ENCODE measurements at regions not wholly inside any gene's neighbourhood (a gene's known extent, or its start where the extent isn't known, plus 50 kb on each side); places are given as distances from the start of the nearest gene placed in this dataset.
"Not testable (repeated sequence)": the region's sequence is repeated elsewhere in the genome, so short reads cannot be mapped to it uniquely, and the experiment has no call there.

DNA sequence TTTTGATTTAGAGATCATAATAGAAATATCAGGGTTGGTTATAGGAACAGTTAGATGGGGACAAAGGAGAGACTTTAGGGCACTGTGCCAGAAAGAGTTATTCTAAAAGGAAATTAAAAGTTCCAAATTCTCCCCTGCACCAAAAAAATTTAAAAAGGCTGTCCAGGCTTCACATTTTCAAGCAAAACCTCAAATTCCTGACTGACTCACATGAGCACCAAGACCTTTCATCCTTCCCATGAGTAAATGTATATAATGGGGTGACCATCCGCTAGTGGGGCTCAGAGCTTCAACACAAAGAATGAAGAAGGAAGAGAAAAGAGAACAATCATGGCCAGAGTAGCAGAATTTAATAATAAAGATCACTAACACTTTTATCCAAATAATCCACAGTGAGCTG lies 131.6 kb upstream of the MROH9 start:
- Mint-ChIP-seq H3K36me3 (ENCODE audit: low read depth) (no peaks in the 10 kb centered on the region), H3K27me3 (ENCODE audit: low read depth, poor library complexity) (no peaks in the 10 kb centered on the region), H3K4me1 (no peaks in the 10 kb centered on the region), H3K27ac (no peak overlapping the region), H3K4me3 (no peak overlapping the region), H3K9me3 (no peaks in the 10 kb centered on the region)
- no peak for DNase-seq
- TF ChIP-seq, protein P1, sequence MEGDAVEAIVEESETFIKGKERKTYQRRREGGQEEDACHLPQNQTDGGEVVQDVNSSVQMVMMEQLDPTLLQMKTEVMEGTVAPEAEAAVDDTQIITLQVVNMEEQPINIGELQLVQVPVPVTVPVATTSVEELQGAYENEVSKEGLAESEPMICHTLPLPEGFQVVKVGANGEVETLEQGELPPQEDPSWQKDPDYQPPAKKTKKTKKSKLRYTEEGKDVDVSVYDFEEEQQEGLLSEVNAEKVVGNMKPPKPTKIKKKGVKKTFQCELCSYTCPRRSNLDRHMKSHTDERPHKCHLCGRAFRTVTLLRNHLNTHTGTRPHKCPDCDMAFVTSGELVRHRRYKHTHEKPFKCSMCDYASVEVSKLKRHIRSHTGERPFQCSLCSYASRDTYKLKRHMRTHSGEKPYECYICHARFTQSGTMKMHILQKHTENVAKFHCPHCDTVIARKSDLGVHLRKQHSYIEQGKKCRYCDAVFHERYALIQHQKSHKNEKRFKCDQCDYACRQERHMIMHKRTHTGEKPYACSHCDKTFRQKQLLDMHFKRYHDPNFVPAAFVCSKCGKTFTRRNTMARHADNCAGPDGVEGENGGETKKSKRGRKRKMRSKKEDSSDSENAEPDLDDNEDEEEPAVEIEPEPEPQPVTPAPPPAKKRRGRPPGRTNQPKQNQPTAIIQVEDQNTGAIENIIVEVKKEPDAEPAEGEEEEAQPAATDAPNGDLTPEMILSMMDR (IDR thresholded peaks at IDR 0.05) = no peak

DNA sequence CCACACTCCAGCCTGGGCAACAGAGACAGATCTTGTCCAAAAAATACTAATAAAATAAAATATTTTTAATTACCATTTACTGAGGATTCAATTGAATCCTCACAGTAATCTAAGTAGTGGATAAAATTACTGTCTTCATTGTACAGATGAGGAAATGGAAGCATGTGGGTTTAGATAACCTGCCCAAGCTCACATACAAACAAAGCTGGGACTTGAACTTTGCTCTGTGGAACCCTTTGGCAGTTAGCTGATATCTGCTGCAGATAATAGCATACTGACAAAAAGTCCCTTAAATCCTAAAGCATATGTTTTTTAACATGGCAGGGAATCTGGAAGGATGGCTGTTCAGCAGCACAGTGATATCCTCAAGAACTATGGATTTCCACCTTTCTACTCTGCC lies 130.9 kb upstream of the MROH9 start:
- Mint-ChIP-seq H3K36me3 (ENCODE audit: low read depth) (no peaks in the 10 kb centered on the region), H3K4me1 (no peaks in the 10 kb centered on the region), H3K27me3 (ENCODE audit: low read depth, poor library complexity) (peaks cover 3% of the 10 kb centered on the region), H3K27ac (no peak overlapping the region), H3K9me3 (no peaks in the 10 kb centered on the region), H3K4me3 (no peak overlapping the region)
- TF ChIP-seq, protein P1 (IDR thresholded peaks at IDR 0.05) = no peak
- no peak for DNase-seq

DNA sequence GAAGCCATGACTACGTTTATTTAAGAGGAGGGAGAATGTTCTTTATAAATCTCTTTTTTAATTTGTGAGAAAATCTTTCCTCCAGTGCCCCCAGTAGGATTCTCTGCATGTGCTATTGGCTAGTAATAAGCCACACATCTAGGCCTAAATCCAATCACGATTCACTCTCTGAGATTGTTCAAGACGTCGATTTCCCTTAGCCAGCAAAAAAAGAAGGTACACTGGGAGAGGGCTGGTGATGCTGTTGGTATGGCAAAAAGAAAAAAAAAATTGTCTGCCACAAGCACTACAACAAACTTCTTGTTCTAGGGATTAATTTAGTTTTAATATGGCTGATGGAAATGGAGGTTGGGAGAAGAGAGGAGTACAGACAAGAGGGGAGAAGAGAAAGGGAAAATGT lies 130.5 kb upstream of the MROH9 start:
- H3K36me3 Mint-ChIP-seq (ENCODE audit: low read depth) = no peaks in the 10 kb centered on the region
- DNase-seq = no peak
- no peak overlapping the region for H3K27ac Mint-ChIP-seq
- no peaks in the 10 kb centered on the region for H3K9me3 Mint-ChIP-seq
- H3K4me1 Mint-ChIP-seq = no peaks in the 10 kb centered on the region
- TF ChIP-seq, protein P1 (IDR thresholded peaks at IDR 0.05) = no peak
- H3K27me3 Mint-ChIP-seq (ENCODE audit: low read depth, poor library complexity) = peaks cover 3% of the 10 kb centered on the region
- H3K4me3 Mint-ChIP-seq = no peak overlapping the region

DNA sequence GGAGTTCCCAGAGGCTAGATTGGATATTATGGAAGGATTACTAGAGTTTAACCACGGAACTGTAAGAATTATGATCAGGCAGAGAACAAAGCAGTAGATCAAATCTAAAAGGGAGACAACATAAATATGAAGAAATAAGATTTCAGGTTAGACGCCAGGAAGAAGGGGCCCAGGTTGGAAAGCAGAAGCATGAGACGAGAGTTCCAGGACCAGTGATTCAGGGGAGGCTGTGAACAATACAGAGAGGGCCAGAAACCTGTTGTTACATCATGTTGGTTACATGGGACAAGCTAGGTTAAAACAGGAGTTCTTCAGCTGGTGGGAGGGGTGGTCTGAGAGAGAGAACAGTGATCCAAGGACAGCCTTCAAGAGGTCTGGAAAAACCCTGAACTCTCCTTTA lies 128.4 kb upstream of the MROH9 start:
- DNase-seq = no peak
- Mint-ChIP-seq H3K36me3 (ENCODE audit: low read depth) (no peaks in the 10 kb centered on the region), H3K9me3 (peaks cover 6% of the 10 kb centered on the region), H3K27ac (no peak overlapping the region), H3K4me3 (no peak overlapping the region), H3K27me3 (ENCODE audit: low read depth, poor library complexity) (peaks cover 3% of the 10 kb centered on the region), H3K4me1 (no peaks in the 10 kb centered on the region)
- TF ChIP-seq, protein P1 (IDR thresholded peaks at IDR 0.05) = no peak

DNA sequence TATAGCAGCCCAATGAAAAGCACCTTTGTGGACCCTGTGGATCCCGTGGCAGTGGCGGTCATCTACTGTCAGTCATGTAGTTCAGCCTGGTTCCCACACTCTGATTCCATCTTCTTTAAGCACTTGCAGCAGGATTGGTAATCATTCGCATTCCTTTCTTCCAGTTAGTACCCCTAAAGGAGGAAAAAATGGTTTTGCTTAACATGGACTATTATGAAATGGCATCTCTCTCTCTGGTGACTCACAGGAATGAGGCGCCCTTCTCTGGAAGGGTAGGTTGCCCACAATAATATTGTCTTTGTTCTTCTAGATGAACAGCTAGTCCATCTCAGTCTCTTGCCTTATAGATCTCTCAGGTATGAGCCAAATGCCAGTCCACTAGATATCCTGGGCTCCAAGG lies 127.9 kb upstream of the MROH9 start:
- Mint-ChIP-seq H3K36me3 (ENCODE audit: low read depth) (no peaks in the 10 kb centered on the region), H3K4me1 (no peaks in the 10 kb centered on the region), H3K4me3 (no peak overlapping the region), H3K27ac (no peak overlapping the region), H3K27me3 (ENCODE audit: low read depth, poor library complexity) (peaks cover 3% of the 10 kb centered on the region), H3K9me3 (peaks cover 10% of the 10 kb centered on the region)
- TF ChIP-seq, protein P1 (IDR thresholded peaks at IDR 0.05) = no peak
- no peak for DNase-seq

DNA sequence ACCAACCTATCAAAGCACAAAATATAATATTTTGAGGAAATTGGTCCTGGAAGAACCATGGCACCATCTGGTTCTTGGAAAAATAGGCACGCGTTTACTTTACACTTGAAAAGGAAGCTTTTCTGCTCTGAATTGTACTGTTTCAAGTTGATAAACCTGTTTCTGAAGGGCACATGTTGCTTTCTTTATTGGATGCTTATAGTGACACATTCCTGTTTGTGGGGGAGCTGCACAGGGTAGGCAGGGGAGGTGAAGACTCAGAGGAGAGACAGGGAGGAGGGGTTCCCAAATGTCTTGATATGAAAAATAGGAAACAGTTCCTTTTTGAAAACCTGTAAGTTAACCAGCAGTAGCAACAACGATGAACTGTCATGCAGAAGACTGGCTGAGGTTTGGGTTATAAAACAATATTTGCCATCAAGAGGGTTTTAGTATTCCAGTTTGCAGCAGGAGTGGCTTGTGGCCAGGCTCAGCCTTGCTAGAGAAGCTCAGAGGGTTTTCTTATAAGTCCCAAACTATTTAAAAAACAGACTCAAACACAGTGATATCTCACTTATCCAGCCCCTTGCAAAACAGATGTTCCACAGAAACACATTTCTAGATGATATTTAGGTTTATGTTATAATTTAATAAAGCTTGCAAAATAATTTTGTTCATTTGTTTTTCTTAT lies 127.0 kb upstream of the MROH9 start:
- H3K9me3 Mint-ChIP-seq = peaks cover 11% of the 10 kb centered on the region
- H3K36me3 Mint-ChIP-seq (ENCODE audit: low read depth) = no peaks in the 10 kb centered on the region
- no peaks in the 10 kb centered on the region for H3K4me1 Mint-ChIP-seq
- DNase-seq = no peak
- no peak overlapping the region for H3K4me3 Mint-ChIP-seq
- peaks cover 3% of the 10 kb centered on the region for H3K27me3 Mint-ChIP-seq (ENCODE audit: low read depth, poor library complexity)
- H3K27ac Mint-ChIP-seq = peak overlapping the region; percentile 9
- TF ChIP-seq, protein P1 (IDR thresholded peaks at IDR 0.05) = no peak

DNA sequence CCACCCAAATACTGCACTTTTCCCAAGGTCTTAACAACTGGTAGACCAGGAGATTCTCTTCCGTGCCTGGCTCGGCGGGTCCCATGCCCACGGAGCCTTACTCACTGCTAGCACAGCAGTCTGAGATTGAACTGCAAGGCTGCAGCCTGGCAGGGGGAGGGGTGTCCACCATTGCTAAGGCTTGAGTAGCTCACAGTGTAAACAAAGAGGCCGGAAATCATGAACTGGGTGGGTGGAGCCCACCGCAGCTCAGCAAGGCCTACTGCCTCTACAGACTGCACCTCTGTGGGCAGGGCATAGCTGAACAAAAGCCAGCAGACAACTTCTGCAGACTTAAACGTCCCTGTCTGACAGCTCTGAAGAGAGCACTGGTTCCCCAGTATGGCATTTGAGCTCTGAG lies 124.3 kb upstream of the MROH9 start:
- DNase-seq; H3K27me3 Mint-ChIP-seq (ENCODE audit: low read depth, poor library complexity); H3K36me3 Mint-ChIP-seq (ENCODE audit: low read depth); H3K4me3 Mint-ChIP-seq; H3K27ac Mint-ChIP-seq; H3K4me1 Mint-ChIP-seq: not testable (repeated sequence)
- peaks cover 32% of the 10 kb centered on the region for H3K9me3 Mint-ChIP-seq
